Trophoblast cell (in vitro differentiated cells and primary cell): ENCODE measurements at regions not wholly inside any gene's neighbourhood (a gene's known extent, or its start where the extent isn't known, plus 50 kb on each side); places are given as distances from the start of the nearest gene placed in this dataset.

Experiments used
- DNase-seq, 2 donors: peaks; one replicate each; pipeline ENCODE4 v3.0.0-alpha.2; 2016
- H2AFZ ChIP-seq: 2 replicates; pipeline ENCODE4 v1.6.1; 2013; ENCODE audit warnings: low read length, moderate library complexity, mild to moderate bottlenecking; ENCODE audit not compliant: insufficient read depth, poor library complexity
- H2AK5ac ChIP-seq: 2 replicates; pipeline ENCODE4 v1.6.1; 2013; ENCODE audit warnings: mild to moderate bottlenecking, low read length
- H2BK120ac ChIP-seq: 2 replicates; pipeline ENCODE4 v1.6.1; 2013; ENCODE audit warnings: low read length, mild to moderate bottlenecking, moderate library complexity; ENCODE audit not compliant: insufficient read depth, poor library complexity
- H2BK12ac ChIP-seq: 2 replicates; pipeline ENCODE4 v1.6.1; 2013; ENCODE audit warnings: mild to moderate bottlenecking, low read length, moderate library complexity
- H2BK5ac ChIP-seq: 2 replicates; pipeline ENCODE4 v1.6.1; 2013; ENCODE audit warnings: low read length, low read depth, moderate library complexity, mild to moderate bottlenecking; ENCODE audit not compliant: poor library complexity
- H3K14ac ChIP-seq: 2 replicates; pipeline ENCODE4 v1.6.1; 2013; ENCODE audit warnings: mild to moderate bottlenecking, low read length
- H3K18ac ChIP-seq: 2 replicates; pipeline ENCODE4 v1.6.1; 2013; ENCODE audit warnings: mild to moderate bottlenecking, low read length
- H3K23ac ChIP-seq: 2 replicates; pipeline ENCODE4 v1.6.1; 2013; ENCODE audit warnings: low read length
- H3K27ac ChIP-seq: 2 replicates; pipeline ENCODE4 v1.5.1; 2013; ENCODE audit warnings: low read depth, mild to moderate bottlenecking, inconsistent platforms, low read length, moderate library complexity
- H3K27me3 ChIP-seq: 2 replicates; pipeline ENCODE4 v1.6.1; 2013; ENCODE audit warnings: inconsistent platforms, mild to moderate bottlenecking, low read length, moderate library complexity; ENCODE audit not compliant: insufficient read depth
- H3K36me3 ChIP-seq, 2 experiments: 1 replicate in 1 of 2; 2 replicates in 1 of 2; pipeline ENCODE4 v1.6.1; 2013; ENCODE audit warnings: low read length in 2 of 2, mild to moderate bottlenecking in 2 of 2, moderate library complexity in 1 of 2; ENCODE audit not compliant: insufficient read depth in 2 of 2, control insufficient read depth in 1 of 2
- H3K4ac ChIP-seq: 2 replicates; pipeline ENCODE4 v1.6.1; 2013; ENCODE audit warnings: low read depth, mild to moderate bottlenecking, low read length, moderate library complexity
- H3K4me1 ChIP-seq, 2 experiments: 1 replicate in 1 of 2; 2 replicates in 1 of 2; pipeline ENCODE4 v1.6.1; 2013; ENCODE audit warnings: low read length in 2 of 2, mild to moderate bottlenecking in 2 of 2, moderate library complexity in 1 of 2; ENCODE audit not compliant: insufficient read depth in 2 of 2, control insufficient read depth in 1 of 2
- H3K4me2 ChIP-seq: 2 replicates; pipeline ENCODE4 v1.6.1; 2013; ENCODE audit warnings: inconsistent platforms, mild to moderate bottlenecking, low read length, moderate library complexity
- H3K4me3 ChIP-seq: 2 replicates; pipeline ENCODE4 v1.5.1; 2013; ENCODE audit warnings: mild to moderate bottlenecking, low read depth, low read length, inconsistent platforms
- H3K79me1 ChIP-seq: one replicate; pipeline ENCODE4 v1.6.1; 2013; ENCODE audit warnings: low read length
- H3K79me2 ChIP-seq: 2 replicates; pipeline ENCODE4 v1.6.1; 2013; ENCODE audit warnings: low read length, mild to moderate bottlenecking; ENCODE audit not compliant: control insufficient read depth, insufficient read depth, poor library complexity
- H3K9ac ChIP-seq: 2 replicates; pipeline ENCODE4 v1.6.1; 2013; ENCODE audit warnings: mild to moderate bottlenecking, low read length
- H3K9me3 ChIP-seq: 2 replicates; pipeline ENCODE4 v1.6.1; 2013; ENCODE audit warnings: low read depth, mild to moderate bottlenecking, control low read depth, inconsistent platforms, low read length; ENCODE audit not compliant: insufficient read depth
- H4K12ac ChIP-seq: 2 replicates; pipeline ENCODE4 v1.6.1; 2013; ENCODE audit warnings: low read depth, mild to moderate bottlenecking, low read length, moderate library complexity
- H4K8ac ChIP-seq: 2 replicates; pipeline ENCODE4 v1.6.1; 2013; ENCODE audit warnings: low read depth, mild to moderate bottlenecking, low read length, moderate library complexity
- H4K91ac ChIP-seq: one replicate; pipeline ENCODE4 v1.6.1; 2013; ENCODE audit warnings: low read depth, mild to moderate bottlenecking, low read length, moderate library complexity
- WGBS: extraction: QIAGEN DNeasy Blood & Tissue Kit; methylation state at CpG from one replicate; pipeline ENCODE4 v1.1.7; 2013; ENCODE audit warnings: missing lambda C conversion rate; ENCODE audit not compliant: insufficient read length, insufficient coverage; ENCODE audit errors: extremely low coverage; 5-methylcytosine and 5-hydroxymethylcytosine counted together

DNA sequence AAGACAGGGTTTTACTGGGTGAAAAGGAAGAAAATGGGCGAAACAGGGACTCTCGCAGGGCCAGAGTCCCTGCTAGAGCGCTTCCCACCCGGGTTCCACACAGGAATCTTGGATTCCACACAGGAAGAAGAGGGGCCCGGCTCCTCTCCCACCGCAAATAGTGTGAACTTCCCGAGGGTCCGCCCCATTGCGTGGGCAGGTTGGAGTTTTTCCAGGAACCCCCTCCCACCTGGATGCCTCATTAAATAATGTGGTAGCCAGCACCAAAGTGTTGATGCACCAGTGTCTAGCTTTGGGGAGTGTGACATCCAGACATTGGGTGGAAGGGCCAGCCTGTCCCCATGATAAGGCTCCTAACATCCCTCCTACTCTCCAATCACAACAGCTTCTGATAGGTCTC lies 330.3 kb upstream of the ZNF32 start:
- Histone ChIP-seq H3K4me2 (no peak overlapping the region), H4K91ac (no peak overlapping the region), H4K8ac (no peak overlapping the region), H2BK120ac (no peak overlapping the region), H3K79me2 (no peaks in the 10 kb centered on the region), H3K14ac (no peak overlapping the region), H2BK5ac (no peak overlapping the region), H3K23ac (no peak overlapping the region), H3K27ac (no peak overlapping the region), H3K9me3 (no peaks in the 10 kb centered on the region), H3K4me1 (peaks cover 0 to 5% of the 10 kb centered on the region in 2 experiments), H2BK12ac (no peak overlapping the region), H3K9ac (no peak overlapping the region), H3K4me3 (no peak overlapping the region), H3K36me3 (no peaks in the 10 kb centered on the region), H3K79me1 (no peaks in the 10 kb centered on the region), H2AFZ (no peak overlapping the region), H3K27me3 (no peaks in the 10 kb centered on the region), H3K18ac (no peak overlapping the region), H3K4ac (no peak overlapping the region), H4K12ac (no peak overlapping the region), H2AK5ac (no peak overlapping the region)
- no CpG with 5 or more reads among the region's 9 CpGs for WGBS
- DNase-seq: no peak

DNA sequence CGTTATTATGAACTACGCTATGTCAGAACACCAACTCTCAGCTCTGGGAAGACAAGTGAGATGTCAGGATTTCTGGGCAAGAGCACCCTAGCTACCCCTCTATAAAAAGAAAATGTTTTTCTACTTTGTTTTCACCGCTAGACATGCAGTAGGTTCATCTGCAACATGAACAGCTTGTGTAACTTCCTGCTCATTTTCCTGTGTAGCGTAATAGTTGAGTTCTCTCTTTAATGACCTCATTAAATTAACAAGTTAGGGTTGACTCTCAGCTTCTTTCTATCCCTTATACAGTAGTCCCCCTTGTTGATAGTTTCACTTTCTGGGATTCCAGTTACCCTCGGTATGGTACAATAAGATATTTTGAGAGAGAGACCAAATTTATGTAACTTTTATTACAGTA lies 329.4 kb upstream of the ZNF32 start:
- H3K4me3 ChIP-seq: no peak overlapping the region
- WGBS: no CpG with 5 or more reads among the region's 5 CpGs

DNA sequence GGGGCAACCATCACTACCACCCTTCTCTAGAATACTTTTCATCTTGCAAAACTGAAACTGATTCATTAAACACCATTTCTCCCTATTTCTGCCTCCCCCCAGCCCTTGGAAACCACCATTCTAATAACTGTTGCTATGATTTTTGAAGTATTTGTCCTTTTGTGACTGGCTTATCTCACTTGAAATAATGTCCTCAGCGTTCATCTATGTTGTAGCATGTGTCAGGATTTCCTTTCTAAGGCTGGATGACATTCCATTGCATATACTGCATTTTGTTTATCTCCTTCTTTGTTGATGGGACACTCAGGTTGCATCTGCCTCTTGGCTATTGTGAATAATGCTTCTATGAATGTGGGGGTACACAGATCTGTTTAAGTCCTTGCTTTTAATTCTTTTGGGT lies 327.6 kb upstream of the ZNF32 start:
- no peak overlapping the region for H3K18ac ChIP-seq
- H3K4me1 ChIP-seq: peaks cover 0 to 5% of the 10 kb centered on the region in 2 experiments
- no peaks in the 10 kb centered on the region for H3K79me2 ChIP-seq
- no peak overlapping the region for H4K91ac ChIP-seq
- H3K79me1 ChIP-seq: no peaks in the 10 kb centered on the region
- no peak overlapping the region for H3K27ac ChIP-seq
- H3K4me3 ChIP-seq: no peak overlapping the region
- no peak overlapping the region for H3K9ac ChIP-seq
- H2BK12ac ChIP-seq: no peak overlapping the region
- H2AFZ ChIP-seq: no peak overlapping the region
- H3K23ac ChIP-seq: no peak overlapping the region
- no peak overlapping the region for H3K14ac ChIP-seq
- no peak overlapping the region for H2BK5ac ChIP-seq
- no peak overlapping the region for H2BK120ac ChIP-seq
- H2AK5ac ChIP-seq: no peak overlapping the region
- H4K8ac ChIP-seq: no peak overlapping the region
- no peak for DNase-seq
- H3K4ac ChIP-seq: no peak overlapping the region
- H3K4me2 ChIP-seq: no peak overlapping the region
- no CpG with 5 or more reads among the region's 1 CpG for WGBS
- H4K12ac ChIP-seq: no peak overlapping the region
- no peaks in the 10 kb centered on the region for H3K9me3 ChIP-seq
- no peaks in the 10 kb centered on the region for H3K27me3 ChIP-seq
- H3K36me3 ChIP-seq: no peaks in the 10 kb centered on the region

More for the DNA sequence above, 329.4 kb upstream of the ZNF32 start:
- Histone ChIP-seq H3K14ac (no peak overlapping the region), H2BK120ac (no peak overlapping the region), H3K4me1 (peaks cover 0 to 5% of the 10 kb centered on the region in 2 experiments), H3K18ac (no peak overlapping the region), H4K91ac (no peak overlapping the region), H3K9me3 (no peaks in the 10 kb centered on the region), H3K79me1 (no peaks in the 10 kb centered on the region), H3K23ac (no peak overlapping the region), H4K8ac (no peak overlapping the region), H2AFZ (no peak overlapping the region), H2BK12ac (no peak overlapping the region), H3K27me3 (no peaks in the 10 kb centered on the region), H2BK5ac (no peak overlapping the region), H3K9ac (no peak overlapping the region), H3K36me3 (no peaks in the 10 kb centered on the region), H3K4me2 (no peak overlapping the region), H3K4ac (no peak overlapping the region), H3K27ac (no peak overlapping the region), H3K79me2 (no peaks in the 10 kb centered on the region), H4K12ac (no peak overlapping the region), H2AK5ac (no peak overlapping the region)
- DNase-seq: no peak

DNA sequence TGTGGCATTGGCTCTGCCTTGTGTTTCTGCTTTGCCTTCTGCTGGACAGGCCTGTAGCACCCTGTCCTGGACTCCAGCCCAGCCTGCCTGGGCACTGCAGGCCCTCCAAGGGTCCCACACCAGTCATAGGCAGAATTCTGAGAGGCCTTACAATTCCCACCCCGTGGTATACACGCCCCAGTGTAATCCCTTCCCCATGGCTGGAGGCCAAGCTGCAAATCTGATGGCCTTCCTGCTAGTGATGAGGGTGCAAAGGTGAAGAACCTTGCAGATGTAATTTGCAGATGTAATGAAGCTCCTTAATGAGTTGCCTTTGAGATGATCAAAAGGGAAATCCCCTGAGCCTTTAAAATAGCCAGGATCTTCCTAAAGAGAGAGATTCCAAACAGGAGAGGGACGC lies 325.1 kb upstream of the ZNF32 start:
- WGBS: no CpG with 5 or more reads among the region's 3 CpGs
- Histone ChIP-seq H4K8ac (no peak overlapping the region), H2AK5ac (no peak overlapping the region), H4K91ac (no peak overlapping the region), H3K4me3 (no peak overlapping the region), H3K9ac (no peak overlapping the region), H3K9me3 (no peaks in the 10 kb centered on the region), H3K79me2 (no peaks in the 10 kb centered on the region), H3K4ac (no peak overlapping the region), H3K4me2 (no peak overlapping the region), H3K27me3 (no peaks in the 10 kb centered on the region), H2BK120ac (no peak overlapping the region), H3K4me1 (no peaks in the 10 kb centered on the region), H3K27ac (no peak overlapping the region), H3K23ac (no peak overlapping the region), H3K79me1 (no peaks in the 10 kb centered on the region), H2AFZ (no peak overlapping the region), H2BK5ac (no peak overlapping the region), H3K14ac (no peak overlapping the region), H2BK12ac (no peak overlapping the region), H4K12ac (no peak overlapping the region), H3K36me3 (no peaks in the 10 kb centered on the region), H3K18ac (no peak overlapping the region)
- DNase-seq: no peak
